ENCODE measurements at regions not wholly inside any gene's neighbourhood (a gene's known extent, or its start where the extent isn't known, plus 50 kb on each side); places are given as distances from the start of the nearest gene placed in this dataset.

DNA sequence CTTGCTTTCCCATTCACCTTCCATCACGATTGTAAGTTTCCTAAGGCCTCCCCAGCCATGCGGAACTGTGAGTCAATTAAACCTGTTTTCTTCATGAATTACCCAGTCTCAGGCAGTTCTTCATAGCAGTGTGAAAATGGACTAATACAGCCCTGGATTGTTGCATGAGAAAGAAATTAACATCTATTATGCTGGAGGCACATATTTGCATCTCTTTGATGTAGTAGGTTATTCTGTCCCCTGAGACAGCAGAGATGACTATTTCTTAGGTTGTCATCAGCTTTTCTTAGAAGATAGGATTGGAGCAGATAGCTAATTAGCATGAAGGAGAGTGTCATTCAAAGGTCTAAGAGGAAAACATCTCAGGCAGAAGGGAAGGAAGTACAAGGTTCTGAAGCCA lies 166.2 kb downstream of the OMA1 start:
- DNase-seq (ENCODE audit: low read depth in 2 of 2): no peak

DNA sequence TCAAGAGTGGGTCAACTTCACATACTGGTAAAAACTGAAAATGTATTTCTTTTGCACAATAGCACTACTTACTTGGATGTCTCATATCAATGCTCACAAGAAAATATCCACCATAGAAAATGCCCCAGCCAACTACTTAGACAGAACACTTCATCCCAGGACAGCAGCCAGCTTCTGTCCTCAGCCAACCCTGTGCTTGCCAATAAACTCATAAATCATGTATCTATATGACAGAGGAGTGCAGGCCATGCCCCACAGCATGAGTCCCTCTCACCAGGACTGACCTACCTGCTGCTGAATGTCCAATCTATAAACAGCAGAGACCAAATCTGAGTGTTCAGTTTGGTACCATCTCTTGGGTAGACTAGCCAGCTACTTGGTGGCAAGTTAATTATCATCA lies 179.3 kb downstream of the OMA1 start:
- no peak for DNase-seq (ENCODE audit: low read depth in 2 of 2)

DNA sequence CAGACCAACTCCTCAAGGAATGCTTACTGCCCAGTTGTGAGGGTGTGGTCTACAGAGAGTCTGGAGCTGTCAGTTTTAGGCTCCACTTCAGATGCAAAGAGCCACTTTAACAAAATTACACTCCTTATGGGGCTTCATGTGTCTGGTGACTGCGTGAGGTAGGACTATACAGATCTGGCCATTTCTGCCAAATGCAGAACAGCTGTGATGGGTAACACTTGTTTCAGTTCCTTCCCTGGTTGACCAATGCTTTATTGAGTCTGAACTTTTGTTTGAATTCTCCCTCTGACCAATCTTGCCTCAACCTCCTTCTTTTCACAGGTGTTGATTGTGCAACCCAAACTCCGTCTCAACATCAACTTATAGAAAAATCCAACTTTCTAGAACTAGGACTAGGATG lies 181.2 kb downstream of the OMA1 start:
- no peak for DNase-seq (ENCODE audit: low read depth in 2 of 2)

- no peak for DNase-seq (ENCODE audit: low read depth in 2 of 2)
These were observed 182.9 kb downstream of the OMA1 start for GRCh38 chr1:58363585-58363984.

DNA sequence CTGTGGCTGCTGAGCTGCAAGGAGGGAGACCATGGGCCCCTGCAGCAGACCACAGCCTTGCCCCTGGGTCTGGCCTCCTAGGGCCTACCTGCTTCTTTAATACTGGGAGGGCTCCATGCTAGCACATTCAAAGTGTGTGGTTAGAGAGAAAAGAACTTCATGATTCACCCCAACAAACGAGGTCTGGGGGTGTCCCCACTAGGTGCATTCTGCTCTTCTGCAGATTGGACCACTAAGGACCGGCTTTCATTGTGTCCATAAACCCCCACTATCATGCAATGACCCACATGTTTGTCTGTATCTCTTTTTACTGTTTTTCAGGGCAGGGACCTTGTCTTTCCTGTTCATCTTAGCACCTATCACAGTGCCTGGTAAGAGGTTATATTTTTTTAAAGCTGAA lies 185.4 kb downstream of the OMA1 start:
- no peak for DNase-seq (ENCODE audit: low read depth in 2 of 2)

- DNase-seq (ENCODE audit: low read depth in 2 of 2): no peak
These were observed 188.2 kb downstream of the OMA1 start for GRCh38 chr1:58358346-58358745.

GRCh38 chr1:58356402-58356801 lies 190.1 kb downstream of the OMA1 start:
- DNase-seq (ENCODE audit: low read depth in 2 of 2): no peak

GRCh38 chr1:58353168-58353567 lies 193.4 kb downstream of the OMA1 start:
- no peak for DNase-seq (ENCODE audit: low read depth in 2 of 2)

- DNase-seq (ENCODE audit: low read depth in 2 of 2): no peak
These were observed 193.9 kb downstream of the OMA1 start for GRCh38 chr1:58352476-58353092.

DNA sequence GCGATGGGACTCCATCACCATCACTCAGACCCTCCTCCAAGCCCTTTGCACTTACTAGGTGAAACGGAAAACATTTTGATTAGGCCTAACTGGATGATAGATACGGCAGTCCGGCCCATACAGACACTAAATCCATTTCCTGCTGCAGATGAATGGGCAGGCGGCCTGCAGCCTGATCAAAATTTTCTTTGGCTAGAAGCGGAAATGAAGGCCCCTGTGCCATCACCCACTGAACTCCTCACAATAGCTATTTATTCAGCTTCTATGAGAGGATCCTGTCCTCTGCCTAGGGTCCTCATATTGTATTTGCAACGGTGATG lies 200.5 kb downstream of the OMA1 start:
- no peak for DNase-seq (ENCODE audit: low read depth in 2 of 2)

GRCh38 chr1:58345215-58346035 lies 201.1 kb downstream of the OMA1 start:
- no peak for DNase-seq (ENCODE audit: low read depth in 2 of 2)

- DNase-seq (ENCODE audit: low read depth in 2 of 2): no peak
These were observed 206.3 kb downstream of the OMA1 start for GRCh38 chr1:58340185-58340584.

GRCh38 chr1:58338081-58338480 lies 208.4 kb downstream of the OMA1 start:
- no peak for DNase-seq (ENCODE audit: low read depth in 2 of 2)

- DNase-seq (ENCODE audit: low read depth in 2 of 2): no peak
These were observed 213.0 kb downstream of the OMA1 start for GRCh38 chr1:58333511-58333910.

GRCh38 chr1:58331156-58331555 lies 215.4 kb downstream of the OMA1 start:
- DNase-seq (ENCODE audit: low read depth in 2 of 2): no peak

- no peak for DNase-seq (ENCODE audit: low read depth in 2 of 2)
These were observed 220.7 kb downstream of the OMA1 start for GRCh38 chr1:58325866-58326265.

- DNase-seq (ENCODE audit: low read depth in 2 of 2): no peak
These were observed 222.0 kb downstream of the OMA1 start for GRCh38 chr1:58324558-58324957.

DNA sequence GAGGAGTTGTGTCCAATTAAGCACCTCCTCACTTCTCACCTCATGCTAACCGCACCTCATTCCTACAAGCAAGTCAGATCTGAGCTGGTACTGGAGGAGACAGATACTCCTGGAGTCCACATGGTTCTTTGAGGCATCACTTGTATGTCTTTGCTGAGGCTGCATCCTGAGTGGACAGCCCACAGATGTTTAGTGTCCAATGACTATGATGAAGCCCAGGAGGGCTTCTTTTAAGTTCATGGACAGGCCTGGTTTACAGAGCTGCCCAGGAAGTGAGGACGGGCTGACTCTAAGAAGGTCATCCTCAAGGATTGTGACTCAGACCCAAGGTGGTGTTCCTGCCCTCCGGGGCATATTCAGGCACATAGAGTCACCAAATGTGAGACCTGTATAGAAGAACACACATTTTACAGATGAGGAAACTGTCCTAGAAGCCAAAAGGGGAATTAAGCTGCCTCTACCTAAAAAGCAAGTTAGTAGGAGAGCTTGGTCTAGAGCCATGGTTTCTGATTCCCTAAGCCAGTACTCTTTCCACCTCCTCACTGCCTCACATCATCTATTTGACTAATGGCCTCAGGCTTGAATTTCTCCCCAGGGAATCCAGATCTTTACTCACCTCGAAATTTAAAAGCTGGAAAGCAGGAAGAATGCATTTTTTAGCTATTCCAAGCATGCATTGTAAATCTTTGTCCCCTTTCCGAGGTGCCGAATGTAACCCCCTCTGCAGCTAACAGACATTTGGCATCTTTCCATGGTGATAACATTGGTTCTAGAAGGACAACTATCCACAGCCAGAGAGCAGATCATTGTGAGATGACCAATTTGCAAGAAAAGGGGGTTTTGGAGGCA lies 228.1 kb downstream of the OMA1 start:
- DNase-seq (ENCODE audit: low read depth in 2 of 2): no peak

- DNase-seq (ENCODE audit: low read depth in 2 of 2): no peak
These were observed 228.8 kb downstream of the OMA1 start for GRCh38 chr1:58317694-58318093.

GRCh38 chr1:58317086-58317485 lies 229.4 kb downstream of the OMA1 start:
- no peak for DNase-seq (ENCODE audit: low read depth in 2 of 2)

DNA sequence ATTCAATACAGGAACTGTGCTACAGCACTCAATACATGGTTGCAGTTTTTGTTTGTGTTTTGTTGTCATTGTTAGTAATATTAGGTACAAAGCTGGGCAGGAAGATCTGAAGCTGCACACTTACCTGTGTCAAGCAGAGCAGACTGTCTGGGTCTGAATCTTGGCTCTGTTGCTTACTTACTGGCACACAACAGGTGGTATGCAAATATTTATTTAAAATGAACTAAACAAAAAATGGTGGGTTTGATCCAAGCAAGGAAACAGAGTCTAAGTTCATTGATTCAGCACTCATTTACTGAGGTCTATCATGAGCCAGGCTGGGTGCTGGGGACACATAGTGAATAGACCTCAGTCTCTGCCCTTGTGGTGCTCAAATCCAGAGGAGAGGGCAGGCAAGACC lies 230.4 kb downstream of the OMA1 start:
- no peak for DNase-seq (ENCODE audit: low read depth in 2 of 2)

- DNase-seq (ENCODE audit: low read depth in 2 of 2): no peak
These were observed 233.5 kb downstream of the OMA1 start for GRCh38 chr1:58312971-58313563.

Measured in stimulated activated CD8-positive, alpha-beta memory T cell treated with anti-CD3 and anti-CD28 coated beads, Interleukin-2, amount 100 ng/mL, for 48 hours (primary cell).